NCI-H748 (cell line): ENCODE measurements at regions not wholly inside any gene's neighbourhood (a gene's known extent, or its start where the extent isn't known, plus 50 kb on each side); places are given as distances from the start of the nearest gene placed in this dataset.

Experiments used
- DNase-seq: peaks from one replicate; lab custom pipeline; 2025; ENCODE audit not compliant: unreplicated experiment; lab: John Stamatoyannopoulos, UW

- no peak for DNase-seq
Measured at GRCh38 chr11:15534266-15534665, 419.5 kb downstream of the INSC start.

- DNase-seq = no peak
Measured at GRCh38 chr11:15535414-15535813, 420.7 kb downstream of the INSC start.

- DNase-seq = no peak
Measured at GRCh38 chr11:15536438-15536837, 421.7 kb downstream of the INSC start.

- DNase-seq = peak; percentile 7
Measured at GRCh38 chr11:15539645-15540044, 424.9 kb downstream of the INSC start.

DNA sequence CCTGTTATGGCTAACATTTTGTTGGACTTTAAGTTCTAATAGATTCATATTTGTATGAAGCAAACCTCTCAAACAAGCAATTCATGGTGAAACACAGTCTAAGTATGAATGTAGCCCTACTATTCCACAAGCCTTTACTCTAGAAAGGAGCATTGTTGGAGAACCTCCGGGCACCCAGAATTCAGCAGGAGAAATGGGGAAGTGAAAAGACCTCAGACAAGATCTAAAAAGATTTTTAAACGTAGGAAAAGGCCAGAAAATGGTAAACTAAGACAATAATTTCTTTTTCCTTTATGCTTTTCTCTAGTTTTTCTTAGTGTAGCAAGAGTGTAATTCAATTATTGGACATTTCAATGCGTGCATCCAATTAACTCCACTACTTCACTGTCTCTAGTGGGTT is 426.4 kb downstream of the INSC start:
- no peak for DNase-seq

DNA sequence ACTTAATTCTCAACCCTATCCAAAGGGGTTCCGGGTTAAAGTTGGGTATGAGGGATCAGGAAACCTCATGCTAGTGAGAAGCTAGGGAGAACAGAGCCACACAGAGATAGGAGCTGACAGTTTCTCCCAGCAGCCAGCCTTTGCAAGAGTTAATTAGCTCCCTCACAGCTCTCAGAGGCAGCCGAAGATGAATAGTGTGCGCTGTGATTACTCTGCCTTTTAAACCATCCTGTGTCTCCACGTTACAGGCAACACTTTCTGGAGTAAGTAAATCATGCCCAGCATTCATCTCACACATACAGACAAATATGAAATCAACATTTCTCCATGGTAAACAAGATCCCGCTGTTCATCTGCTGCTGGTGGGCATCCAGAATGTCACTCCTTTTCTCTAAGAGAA is 429.6 kb downstream of the INSC start:
- no peak for DNase-seq

DNA sequence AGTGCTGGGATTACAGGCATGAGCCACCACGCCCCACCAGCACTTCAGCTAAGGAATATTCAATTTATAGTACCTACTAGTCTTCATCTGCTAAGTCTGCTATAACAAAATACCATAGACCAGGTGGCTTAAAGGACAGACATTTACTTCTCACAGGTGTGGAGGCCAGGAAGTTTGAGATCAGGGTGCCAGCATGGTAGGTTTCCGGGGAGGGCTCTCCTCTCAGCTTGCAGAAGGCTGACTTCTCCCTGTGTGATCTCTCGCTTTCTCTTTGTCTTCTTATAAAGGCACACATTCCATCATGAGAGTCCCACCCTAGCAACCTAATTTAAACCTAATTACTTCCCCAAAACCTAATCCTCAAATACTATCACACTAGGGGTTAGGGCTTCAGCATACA is 433.0 kb downstream of the INSC start:
- no peak for DNase-seq

- peak; percentile 16 for DNase-seq
Measured at GRCh38 chr11:15551901-15552851, 437.5 kb downstream of the INSC start.

- no peak for DNase-seq
Measured at GRCh38 chr11:15555161-15555560, 440.4 kb downstream of the INSC start.

GRCh38 chr11:15557457-15558230 is 442.9 kb downstream of the INSC start:
- DNase-seq = no peak

GRCh38 chr11:15558513-15559181 is 443.9 kb downstream of the INSC start:
- DNase-seq = no peak

DNA sequence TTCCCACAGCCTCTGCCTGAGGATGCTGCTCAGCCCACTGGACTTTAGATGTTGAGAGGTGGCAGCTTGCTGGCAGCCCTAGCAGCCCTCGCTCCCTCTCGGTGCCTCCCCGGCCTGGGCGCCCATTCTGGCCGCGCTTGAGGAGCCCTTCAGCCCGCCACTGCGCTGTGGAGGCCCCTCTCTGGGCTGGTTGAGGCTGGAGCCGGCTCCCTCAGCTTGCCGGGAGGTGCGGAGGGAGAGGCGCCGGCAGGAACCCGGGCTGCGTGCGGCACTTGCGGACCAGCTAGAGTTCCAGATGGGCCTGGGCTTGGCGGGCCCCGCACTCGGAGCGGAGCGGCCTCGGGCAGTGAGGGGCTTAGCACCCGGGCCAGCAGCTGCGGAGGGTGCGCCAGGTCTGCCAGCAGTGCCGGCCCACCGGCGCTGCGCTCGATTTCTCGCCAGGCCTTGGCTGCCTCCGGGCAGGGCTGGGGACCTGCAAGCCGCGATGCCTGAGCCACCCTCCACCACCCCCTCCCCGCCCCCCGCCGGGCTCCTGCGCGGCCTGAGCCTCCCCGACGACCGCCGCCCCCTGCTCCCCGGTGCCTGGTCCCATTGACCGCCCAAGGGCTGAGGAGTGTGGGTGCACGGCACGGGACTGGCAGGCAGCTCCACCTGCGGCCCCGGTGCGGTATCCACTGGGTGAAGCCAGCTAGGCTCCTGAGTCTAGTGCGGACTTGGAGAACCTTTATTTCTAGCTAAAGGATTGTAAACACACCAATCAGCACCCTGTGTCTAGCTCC is 446.2 kb downstream of the INSC start:
- no peak for DNase-seq

DNA sequence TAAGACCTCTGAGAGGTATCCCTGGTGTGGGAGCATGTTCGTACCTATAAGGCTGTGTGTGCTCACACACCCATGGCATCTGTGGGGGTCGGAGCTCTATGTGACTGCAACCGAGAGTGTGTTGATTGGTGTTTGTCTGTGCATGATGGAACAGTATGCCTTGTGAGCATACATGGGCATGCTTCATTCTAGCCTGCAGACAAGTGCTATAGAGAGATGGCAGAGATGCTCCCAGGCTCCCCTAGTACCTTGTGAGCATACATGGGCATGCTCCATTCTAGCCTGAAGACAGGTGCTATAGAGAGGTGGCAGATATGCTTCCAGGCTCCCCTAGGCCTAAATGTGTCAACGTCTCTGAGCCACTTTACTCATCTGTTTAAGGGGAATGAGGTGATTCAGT is 447.5 kb downstream of the INSC start:
- DNase-seq = no peak

DNA sequence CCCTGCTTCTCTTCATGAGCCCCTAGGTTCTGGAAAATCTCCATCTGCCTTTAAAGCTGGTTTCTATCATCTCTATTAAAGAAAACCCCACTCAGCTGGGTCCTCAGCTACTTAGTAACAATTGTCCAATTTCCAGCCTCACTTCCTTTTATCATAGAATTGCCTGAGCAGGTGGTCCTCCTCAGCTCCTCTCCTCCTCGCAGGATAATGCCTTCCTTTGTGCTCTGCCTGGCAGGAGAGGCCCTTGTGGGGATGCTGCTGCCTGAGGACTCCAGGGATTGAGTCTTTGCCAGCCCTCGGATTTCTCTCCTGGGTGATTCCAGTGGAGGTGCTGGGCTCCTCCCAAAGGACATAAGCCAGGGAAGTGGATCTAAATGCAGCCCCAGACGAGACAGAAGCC is 448.3 kb downstream of the INSC start:
- DNase-seq = peak; percentile 80

GRCh38 chr11:15565880-15566279 is 451.2 kb downstream of the INSC start:
- DNase-seq = peak; percentile 97

- DNase-seq = peak; percentile 45
Measured at GRCh38 chr11:15568440-15568839, 453.7 kb downstream of the INSC start.

DNA sequence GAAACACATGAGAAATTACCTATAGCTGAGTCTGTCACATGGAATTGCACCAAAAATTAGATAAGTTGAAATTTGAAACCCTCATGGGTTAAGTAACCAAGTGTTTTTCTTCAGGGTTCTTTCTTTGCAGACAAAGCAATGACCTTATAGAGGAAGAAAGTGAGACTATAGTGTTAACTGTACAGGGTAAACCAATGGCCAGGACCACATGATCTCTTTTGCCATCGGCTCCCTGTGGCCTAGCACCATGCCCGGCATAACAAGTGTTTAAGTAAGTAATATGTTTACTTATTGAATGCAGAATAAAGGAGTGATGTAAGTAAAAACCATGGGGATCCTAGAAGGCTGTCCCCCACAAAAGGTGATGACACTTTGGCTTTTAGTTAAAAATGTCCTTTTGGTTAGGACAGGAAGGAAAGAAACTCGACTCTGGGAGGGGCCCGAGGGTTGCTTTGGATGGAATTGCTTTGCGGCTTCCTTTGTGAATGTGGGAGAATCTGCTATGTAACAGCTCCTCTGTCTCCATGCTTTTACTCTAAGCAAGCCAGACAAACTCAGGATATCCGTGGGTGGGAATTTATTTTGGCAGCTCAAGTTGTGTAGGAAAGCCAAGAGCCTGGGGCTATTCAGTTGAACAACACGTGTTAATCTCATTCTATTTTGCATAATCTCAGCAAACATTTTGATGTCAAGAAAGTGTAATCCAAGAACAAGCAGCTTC is 454.7 kb downstream of the INSC start:
- DNase-seq = peak; percentile 32

DNA sequence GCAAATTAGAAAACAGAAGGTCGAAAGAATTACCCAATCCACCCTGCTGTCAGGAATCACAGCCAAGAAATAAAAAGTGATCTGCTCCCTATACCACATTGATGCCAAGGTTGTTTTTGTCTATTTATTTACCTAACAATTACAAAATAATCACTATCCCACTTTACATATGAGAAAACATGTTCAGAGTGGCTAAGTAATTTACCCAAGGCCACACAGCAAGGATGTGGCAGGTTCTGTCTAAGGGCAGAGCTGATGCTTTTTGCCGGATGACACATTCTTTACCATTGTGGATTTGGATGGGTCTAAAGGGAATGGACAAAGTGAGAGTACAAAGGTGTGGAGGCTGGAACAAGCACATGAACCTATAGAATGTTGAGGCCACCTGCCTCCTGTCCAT is 460.7 kb downstream of the INSC start:
- DNase-seq = no peak

GRCh38 chr11:15576769-15577168 is 462.0 kb downstream of the INSC start:
- no peak for DNase-seq

GRCh38 chr11:15577519-15577918 is 462.8 kb downstream of the INSC start:
- no peak for DNase-seq
